Body of pancreas (tissue), 4 donors: ENCODE measurements at regions not wholly inside any gene's neighbourhood (a gene's known extent, or its start where the extent isn't known, plus 50 kb on each side); places are given as distances from the start of the nearest gene placed in this dataset.

Experiments used
- ATAC-seq: fragments of 150-250 bp; one replicate; pipeline ENCODE4 v1.9.1; 2016
- DNase-seq, 4 donors: peaks; one replicate each; pipeline ENCODE4 v3.0.0-alpha.2; 2019
- H3K27ac ChIP-seq, 4 donors: fragments of 200-600 bp; sonication (generic); 1 replicate in 3 of 4; 2 replicates in 1 of 4; pipeline versions ENCODE4 v1.5.1 to v1.6.1; 2016 to 2019; ENCODE audit warnings: mild to moderate bottlenecking in 1 of 4, mixed read lengths in 1 of 4, moderate library complexity in 1 of 4
- H3K27me3 ChIP-seq, 2 donors: fragments of 200-600 bp; sonication (generic); one replicate each; pipeline ENCODE4 v1.6.0; 2016; ENCODE audit warnings: mild to moderate bottlenecking in 1 of 2
- H3K36me3 ChIP-seq, 2 donors: fragments of 200-600 bp; sonication (generic); replicated peaks in 1 of 2; 2 replicates each; pipeline ENCODE4 v1.5.1; 2016; ENCODE audit warnings: low read depth in 2 of 2; ENCODE audit not compliant: insufficient read depth in 1 of 2
- H3K4me1 ChIP-seq: fragments of 200-600 bp; sonication (generic); one replicate; pipeline ENCODE4 v1.6.0; 2016
- H3K4me3 ChIP-seq, 2 donors: fragments of 200-600 bp; sonication (generic); 1 replicate in 1 of 2; 2 replicates in 1 of 2; pipeline ENCODE4 v1.5.1; 2016 to 2019
- H3K9me3 ChIP-seq, 3 donors: fragments of 200-600 bp; sonication (generic); 1 replicate in 2 of 3; 2 replicates in 1 of 3; pipeline ENCODE4 v1.5.1; 2016
- POLR2A ChIP-seq, 3 donors: fragments of 450-650 bp; IDR thresholded peaks; one replicate each; pipeline ENCODE4 v1.6.1; 2016; ENCODE audit warnings: antibody characterized with exemption in 3 of 3, mild to moderate bottlenecking in 2 of 3
- WGBS, 2 donors: methylation state at CpG; one replicate each; pipeline ENCODE4 v1.1.5; 2017; 5-methylcytosine and 5-hydroxymethylcytosine counted together
- intact Hi-C: fragments of 100-400 bp; cut with DNase I; formaldehyde crosslinking; loops from one replicate; pipeline ENCODE4 v1.15.1; 2023
- TF ChIP-seq, protein P1 (sequence below), 7 experiments: fragments of 450-650 bp in 4 of 7; fragments of 200-600 bp in 3 of 7; sonication (generic) in 3 of 7; IDR thresholded peaks; one replicate each; pipeline ENCODE4 v1.5.1; 2016 to 2019; ENCODE audit warnings: antibody characterized with exemption in 7 of 7

- no peaks in the 10 kb centered on the region for H3K36me3 ChIP-seq
- no peaks in the 10 kb centered on the region for H3K27me3 ChIP-seq
- H3K9me3 ChIP-seq, result no peaks in the 10 kb centered on the region
- intact Hi-C loops, result no loop called here
- ATAC-seq (no peak), DNase-seq (no peak)
- H3K27ac ChIP-seq, result no peak overlapping the region
- no peak overlapping the region for H3K4me3 ChIP-seq
- 72 to 76% methylated on average over 3 of the region's 3 CpGs for WGBS, 2 donors
- TF ChIP-seq, protein P1, sequence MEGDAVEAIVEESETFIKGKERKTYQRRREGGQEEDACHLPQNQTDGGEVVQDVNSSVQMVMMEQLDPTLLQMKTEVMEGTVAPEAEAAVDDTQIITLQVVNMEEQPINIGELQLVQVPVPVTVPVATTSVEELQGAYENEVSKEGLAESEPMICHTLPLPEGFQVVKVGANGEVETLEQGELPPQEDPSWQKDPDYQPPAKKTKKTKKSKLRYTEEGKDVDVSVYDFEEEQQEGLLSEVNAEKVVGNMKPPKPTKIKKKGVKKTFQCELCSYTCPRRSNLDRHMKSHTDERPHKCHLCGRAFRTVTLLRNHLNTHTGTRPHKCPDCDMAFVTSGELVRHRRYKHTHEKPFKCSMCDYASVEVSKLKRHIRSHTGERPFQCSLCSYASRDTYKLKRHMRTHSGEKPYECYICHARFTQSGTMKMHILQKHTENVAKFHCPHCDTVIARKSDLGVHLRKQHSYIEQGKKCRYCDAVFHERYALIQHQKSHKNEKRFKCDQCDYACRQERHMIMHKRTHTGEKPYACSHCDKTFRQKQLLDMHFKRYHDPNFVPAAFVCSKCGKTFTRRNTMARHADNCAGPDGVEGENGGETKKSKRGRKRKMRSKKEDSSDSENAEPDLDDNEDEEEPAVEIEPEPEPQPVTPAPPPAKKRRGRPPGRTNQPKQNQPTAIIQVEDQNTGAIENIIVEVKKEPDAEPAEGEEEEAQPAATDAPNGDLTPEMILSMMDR (IDR thresholded peaks at IDR 0.05), result no peak
- TF ChIP-seq POLR2A (IDR thresholded peaks at IDR 0.05), result no peak
- H3K4me1 ChIP-seq, result no peaks in the 10 kb centered on the region
These were observed 1342.0 kb upstream of the ZEB2 start for GRCh38 chr2:145861940-145862339.

DNA sequence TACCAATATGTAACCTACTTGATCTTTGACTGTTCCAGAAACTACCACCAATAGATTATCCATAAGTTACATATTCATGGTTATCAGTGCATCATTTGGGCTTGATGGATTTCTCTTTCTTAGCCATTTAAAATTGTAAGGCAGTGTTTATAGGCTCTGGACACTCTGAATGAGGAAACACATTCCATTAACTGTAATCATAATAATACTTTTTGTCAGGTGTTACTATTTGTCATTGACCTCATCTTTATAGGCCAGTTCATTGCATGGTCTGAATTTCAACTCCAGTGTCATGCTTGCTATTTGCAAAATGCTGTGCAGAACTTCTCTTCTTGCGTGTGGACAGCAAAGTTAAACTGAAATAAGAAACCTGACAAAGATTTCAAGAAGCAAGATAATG lies 1340.2 kb upstream of the ZEB2 start:
- intact Hi-C loops, result no loop called here
- WGBS, 2 donors, result 38 to 64% methylated on average over 1 of the region's 1 CpG
- H3K9me3 ChIP-seq, result no peaks in the 10 kb centered on the region
- no peaks in the 10 kb centered on the region for H3K4me1 ChIP-seq
- H3K27ac ChIP-seq, result no peak overlapping the region
- H3K27me3 ChIP-seq, result no peaks in the 10 kb centered on the region
- no peaks in the 10 kb centered on the region for H3K36me3 ChIP-seq
- H3K4me3 ChIP-seq, result no peak overlapping the region
- TF ChIP-seq, protein P1 (IDR thresholded peaks at IDR 0.05), result no peak
- no peak for TF ChIP-seq POLR2A (IDR thresholded peaks at IDR 0.05)
- ATAC-seq (no peak), DNase-seq (no peak)

GRCh38 chr2:145855142-145855541 lies 1335.2 kb upstream of the ZEB2 start:
- 93% methylated on average over 1 of the region's 1 CpG for WGBS, 2 donors
- Histone ChIP-seq H3K27ac (no peak overlapping the region), H3K9me3 (no peaks in the 10 kb centered on the region)

DNA sequence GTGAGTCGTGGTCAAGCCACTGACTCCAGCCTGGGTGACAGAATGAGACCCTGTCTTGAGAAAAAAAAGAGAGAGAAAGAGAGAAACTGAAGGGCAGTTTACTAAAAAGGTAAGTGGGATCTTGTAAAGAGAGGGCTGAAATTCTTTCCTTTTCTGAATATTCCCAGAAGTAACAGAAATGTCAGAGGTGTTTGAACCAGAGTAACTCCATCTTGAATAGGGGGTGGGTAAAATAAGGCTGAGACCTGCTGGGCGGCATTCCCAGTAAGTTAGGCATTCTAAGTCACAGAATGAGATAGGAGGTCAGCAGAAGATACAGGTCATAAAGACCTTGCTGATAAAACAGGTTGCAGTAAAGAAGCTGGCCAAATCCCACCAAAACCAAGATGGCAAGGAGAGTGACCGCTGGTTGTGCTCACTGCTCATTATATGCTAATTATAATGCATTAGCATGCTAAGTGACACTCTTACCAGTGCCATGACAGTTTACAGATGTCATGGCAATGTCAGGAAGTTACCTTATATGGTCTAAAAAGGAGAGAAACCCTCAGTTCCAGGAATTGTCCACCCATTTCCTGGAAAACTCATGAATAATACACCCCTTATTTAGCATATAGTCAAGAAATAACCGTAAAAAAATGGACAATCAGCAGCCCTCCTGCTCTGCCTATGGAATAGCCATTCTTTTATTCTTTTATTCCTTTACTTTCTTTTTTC lies 1334.3 kb upstream of the ZEB2 start:
- Histone ChIP-seq H3K27me3 (no peaks in the 10 kb centered on the region), H3K27ac (no peak overlapping the region), H3K4me1 (no peaks in the 10 kb centered on the region), H3K36me3 (no peaks in the 10 kb centered on the region), H3K9me3 (no peaks in the 10 kb centered on the region), H3K4me3 (no peak overlapping the region)
- intact Hi-C loops, result no loop called here
- TF ChIP-seq POLR2A (IDR thresholded peaks at IDR 0.05), result no peak
- TF ChIP-seq, protein P1 (IDR thresholded peaks at IDR 0.05), result no peak
- 84 to 93% methylated on average over 4 of the region's 4 CpGs for WGBS, 2 donors
- DNase-seq (no peak), ATAC-seq (no peak)

More at GRCh38 chr2:145855142-145855541, 1335.2 kb upstream of the ZEB2 start:
- no peak for ATAC-seq
- no peaks in the 10 kb centered on the region for H3K36me3 ChIP-seq
- H3K4me1 ChIP-seq, result no peaks in the 10 kb centered on the region
- no peaks in the 10 kb centered on the region for H3K27me3 ChIP-seq
- intact Hi-C loops, result no loop called here
- no peak overlapping the region for H3K4me3 ChIP-seq
- DNase-seq, result no peak
- TF ChIP-seq, protein P1 (IDR thresholded peaks at IDR 0.05), result no peak
- TF ChIP-seq POLR2A (IDR thresholded peaks at IDR 0.05), result no peak

DNA sequence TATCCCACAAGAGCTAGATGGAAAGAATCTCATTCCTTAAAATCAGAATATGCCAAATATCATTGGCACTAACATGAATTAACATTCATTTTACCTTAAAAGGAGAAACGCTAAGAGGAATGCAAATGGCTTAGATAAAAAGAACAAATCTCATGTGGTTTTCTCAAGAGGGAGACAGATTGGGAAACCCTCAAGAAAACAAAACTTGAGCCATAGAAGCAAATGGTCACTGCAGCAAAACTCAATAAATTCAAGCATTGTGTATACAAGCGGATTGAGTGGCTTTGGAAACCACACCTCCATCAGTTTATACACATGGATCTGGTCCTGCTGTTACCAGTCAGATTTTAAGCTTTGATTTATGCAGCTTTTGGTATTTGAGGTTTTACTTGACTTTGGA lies 1331.8 kb upstream of the ZEB2 start:
- Histone ChIP-seq H3K9me3 (no peaks in the 10 kb centered on the region), H3K27me3 (no peaks in the 10 kb centered on the region), H3K4me1 (no peaks in the 10 kb centered on the region), H3K36me3 (no peaks in the 10 kb centered on the region), H3K27ac (no peak overlapping the region), H3K4me3 (no peak overlapping the region)
- intact Hi-C loops, result no loop called here
- WGBS, 2 donors, result 95 to 98% methylated on average over 2 of the region's 2 CpGs
- ATAC-seq (no peak), DNase-seq (no peak)
- TF ChIP-seq, protein P1 (IDR thresholded peaks at IDR 0.05), result no peak
- TF ChIP-seq POLR2A (IDR thresholded peaks at IDR 0.05), result no peak
